ENCODE measurements at regions not wholly inside any gene's neighbourhood (a gene's known extent, or its start where the extent isn't known, plus 50 kb on each side); places are given as distances from the start of the nearest gene placed in this dataset.
A peak's percentile ranks its signal among the peaks of the same experiment; 100 is the strongest.

GRCh38 chr15:79230766-79231165, 51.8 kb upstream of the ANKRD34C start:
- no peak for DNase-seq

GRCh38 chr15:79222808-79223207, 59.7 kb upstream of the ANKRD34C start:
- no peak for DNase-seq

- no peak for DNase-seq
These were observed 60.8 kb upstream of the ANKRD34C start for GRCh38 chr15:79221696-79222095.

- no peak for DNase-seq
These were observed 63.0 kb upstream of the ANKRD34C start for GRCh38 chr15:79219393-79220056.

- DNase-seq, result no peak
These were observed 63.8 kb upstream of the ANKRD34C start for GRCh38 chr15:79218588-79219200.

- DNase-seq, result no peak
These were observed 68.9 kb upstream of the ANKRD34C start for GRCh38 chr15:79213650-79214049.

- no peak for DNase-seq
These were observed 69.8 kb upstream of the ANKRD34C start for GRCh38 chr15:79212589-79213157.

GRCh38 chr15:79211481-79211880, 71.0 kb upstream of the ANKRD34C start:
- no peak for DNase-seq

GRCh38 chr15:79209690-79210089, 72.8 kb upstream of the ANKRD34C start:
- no peak for DNase-seq

- no peak for DNase-seq
These were observed 73.4 kb upstream of the ANKRD34C start for GRCh38 chr15:79209116-79209515.

- DNase-seq, result no peak
These were observed 74.3 kb upstream of the ANKRD34C start for GRCh38 chr15:79208179-79208578.

- DNase-seq, result no peak
These were observed 75.6 kb upstream of the ANKRD34C start for GRCh38 chr15:79206940-79207339.

GRCh38 chr15:79204886-79205675, 77.4 kb upstream of the ANKRD34C start:
- no peak for DNase-seq

- no peak for DNase-seq
These were observed 84.1 kb upstream of the ANKRD34C start for GRCh38 chr15:79198461-79198860.

GRCh38 chr15:79197285-79197684, 85.2 kb upstream of the ANKRD34C start:
- DNase-seq, result no peak

GRCh38 chr15:79195802-79196201, 86.7 kb upstream of the ANKRD34C start:
- DNase-seq, result no peak

GRCh38 chr15:79195239-79195638, 87.3 kb upstream of the ANKRD34C start:
- no peak for DNase-seq

- DNase-seq, result no peak
These were observed 88.1 kb upstream of the ANKRD34C start for GRCh38 chr15:79194386-79194785.

- no peak for DNase-seq
These were observed 89.0 kb upstream of the ANKRD34C start for GRCh38 chr15:79193549-79193948.

- peak in 1 of 51 donors; percentile 14 for DNase-seq
These were observed 89.4 kb upstream of the ANKRD34C start for GRCh38 chr15:79193103-79193502.

- no peak for DNase-seq
These were observed 90.0 kb upstream of the ANKRD34C start for GRCh38 chr15:79192462-79193036.

GRCh38 chr15:79190093-79190492, 92.4 kb upstream of the ANKRD34C start:
- DNase-seq, result no peak
